Brain pericyte (primary cell): ENCODE measurements at regions not wholly inside any gene's neighbourhood (a gene's known extent, or its start where the extent isn't known, plus 50 kb on each side); places are given as distances from the start of the nearest gene placed in this dataset.
"Not testable (repeated sequence)": the region's sequence is repeated elsewhere in the genome, so short reads cannot be mapped to it uniquely, and the experiment has no call there.

ENCODE experiments used
- DNase-seq: peaks from one replicate; pipeline ENCODE4 v3.0.0-alpha.2; 2012; ENCODE audit warnings: low read depth, low spot score

DNA sequence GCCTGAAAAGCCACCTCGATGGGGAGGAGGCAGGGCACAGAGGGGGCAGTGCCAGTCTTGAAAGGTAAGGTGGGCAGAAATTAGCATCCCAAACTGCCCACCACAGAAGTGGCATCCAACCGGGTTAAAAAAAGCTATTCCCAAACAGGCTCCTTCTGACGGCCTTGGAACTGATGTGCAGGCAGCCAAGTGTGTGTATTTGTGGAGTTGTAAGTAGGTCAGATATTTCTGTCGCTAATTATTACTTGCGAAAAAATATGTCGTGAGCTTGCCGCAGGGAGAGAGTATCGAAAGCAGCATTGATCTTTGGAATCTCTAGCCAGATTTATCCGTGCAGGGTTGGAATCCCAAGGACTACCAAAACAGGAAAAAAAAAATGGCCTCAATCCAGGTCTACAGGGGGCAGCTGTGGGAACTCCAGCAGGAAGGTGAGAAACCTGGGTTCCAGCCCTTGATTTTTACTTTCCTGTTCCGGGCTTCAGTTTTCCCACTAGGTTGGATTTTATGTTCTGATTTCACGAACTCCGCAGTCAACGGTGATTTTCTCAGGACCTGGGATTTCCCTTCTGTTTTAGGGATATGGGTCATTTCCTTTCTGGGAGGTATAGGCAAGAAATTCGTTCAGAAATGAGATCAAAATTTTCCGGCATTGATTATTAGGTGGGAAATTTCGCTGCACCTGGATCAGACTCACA, 200.8 kb downstream of the RGS3 start:
- no peak for DNase-seq

DNA sequence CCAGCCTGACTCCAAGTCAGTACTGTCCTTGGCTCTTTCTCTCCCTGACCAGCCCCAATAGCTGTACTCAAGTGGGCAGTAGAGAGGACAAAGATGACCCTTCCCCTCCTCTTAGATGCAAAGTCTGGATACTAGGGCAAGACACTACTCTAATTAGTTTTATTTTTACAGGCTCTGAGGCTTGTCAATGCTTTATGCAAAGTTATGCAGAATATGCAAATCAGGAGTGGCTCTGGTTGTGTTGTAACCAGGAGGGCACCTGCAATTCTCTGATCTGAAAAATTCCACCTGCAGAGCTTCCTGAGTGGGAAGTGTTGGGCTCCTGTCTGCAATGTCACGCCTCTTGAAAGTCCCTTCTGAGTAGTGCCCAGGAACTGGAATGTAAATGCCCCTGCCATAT, 201.5 kb downstream of the RGS3 start:
- no peak for DNase-seq

DNA sequence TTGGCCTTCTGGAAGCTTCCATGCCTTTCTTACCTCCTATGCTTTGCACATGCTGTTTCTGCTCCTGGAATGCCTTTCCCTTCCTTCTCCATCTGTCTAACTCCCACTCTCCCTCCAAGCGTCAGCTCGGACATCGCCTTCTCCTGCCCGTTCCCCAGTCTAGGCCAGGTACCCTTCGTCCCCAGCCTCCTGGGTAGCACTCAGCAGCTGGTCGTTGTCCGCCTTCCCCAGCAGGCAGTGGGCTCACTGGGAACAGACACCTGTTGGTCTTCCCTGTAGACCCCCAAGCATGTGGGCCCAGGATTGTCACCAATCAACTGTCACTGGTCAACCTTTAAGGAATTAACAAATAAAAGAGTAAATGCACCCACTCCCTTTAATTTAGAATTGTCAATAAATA, 202.2 kb downstream of the RGS3 start:
- no peak for DNase-seq

DNA sequence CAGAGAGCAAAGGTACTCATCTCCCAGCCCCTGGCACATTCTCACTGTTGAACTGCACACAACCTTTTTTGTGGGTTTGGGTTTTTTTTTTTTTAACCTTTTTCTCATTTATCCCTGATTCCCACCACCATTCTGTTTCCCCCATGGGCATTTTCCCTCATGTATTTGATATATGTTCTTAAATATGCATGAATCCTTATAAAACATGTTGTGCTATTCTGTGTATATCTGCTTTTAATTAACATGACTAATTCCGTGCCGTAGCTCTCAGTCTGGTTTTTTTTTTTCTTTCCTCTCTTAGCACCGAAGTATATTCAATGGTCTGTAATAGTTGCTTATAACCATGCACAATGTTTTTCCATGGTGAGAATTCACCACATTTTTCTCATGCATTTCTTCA, 204.5 kb downstream of the RGS3 start:
- no peak for DNase-seq

DNA sequence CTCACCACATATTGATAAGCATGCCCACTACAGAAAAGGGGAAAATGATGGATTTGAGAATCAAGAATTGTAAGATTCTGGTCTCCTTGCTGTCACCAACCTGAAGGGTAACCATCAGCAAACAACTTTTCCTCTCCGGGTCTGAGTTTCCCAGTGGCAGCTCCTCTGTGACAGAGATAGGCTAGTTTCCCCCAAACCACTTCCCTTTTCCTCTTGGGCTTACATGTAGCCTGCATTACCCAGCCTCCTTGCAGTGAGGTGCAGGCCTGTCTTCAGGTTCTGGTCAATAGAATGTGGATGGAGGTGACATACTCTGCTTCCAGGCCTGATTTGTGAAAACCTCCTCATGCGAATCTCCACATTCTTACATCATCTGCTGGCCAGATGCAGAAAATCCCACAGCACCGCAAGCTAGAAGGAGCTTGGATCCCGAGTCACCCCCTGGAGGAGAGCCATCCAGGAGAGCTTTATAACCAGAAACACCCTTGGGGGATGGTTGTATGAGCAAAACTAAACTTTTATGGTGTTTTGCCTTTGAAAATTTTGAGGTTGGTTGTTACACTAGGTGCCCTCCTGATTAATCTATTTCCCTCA, 206.1 kb downstream of the RGS3 start:
- DNase-seq: no peak

DNA sequence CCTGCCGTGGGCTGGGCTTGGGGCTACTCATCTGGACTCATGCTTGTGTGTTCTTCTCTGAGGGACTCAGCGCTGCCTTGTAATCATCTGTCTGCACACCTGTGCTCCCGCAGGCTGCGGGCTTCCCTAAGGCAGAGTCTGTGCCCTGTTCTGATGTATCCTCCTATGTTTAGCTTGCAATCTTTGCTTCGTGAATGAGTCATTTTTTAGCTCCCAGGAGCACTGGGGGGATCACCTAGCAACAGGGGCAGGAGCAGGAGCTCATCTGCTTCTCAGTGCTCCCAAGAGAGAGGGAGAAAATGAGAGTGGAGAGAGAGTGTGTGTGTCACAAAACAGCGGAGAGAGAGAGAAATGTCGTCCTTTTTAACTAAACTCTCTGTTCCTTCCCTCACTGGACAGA, 202.4 kb upstream of the ZNF618 start:
- no peak for DNase-seq

DNA sequence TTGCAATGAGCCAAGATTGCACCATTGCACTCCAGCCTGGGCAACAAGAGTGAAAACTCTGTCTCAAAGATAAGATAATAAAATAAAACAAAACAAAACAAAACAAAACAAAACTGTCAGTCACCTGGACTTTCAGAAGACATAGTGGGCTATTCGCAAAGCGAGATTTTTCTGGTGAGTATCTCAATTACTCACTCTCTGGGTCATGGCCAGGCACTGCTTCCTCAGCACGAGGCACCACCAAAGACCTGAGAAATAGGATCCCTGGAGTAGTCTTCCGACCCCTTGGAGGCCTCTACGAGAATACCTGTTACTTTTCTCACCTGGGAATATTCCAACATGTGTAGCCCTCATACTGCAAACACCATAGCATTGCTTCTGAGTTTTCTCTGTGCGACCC, 201.7 kb upstream of the ZNF618 start:
- no peak for DNase-seq

DNA sequence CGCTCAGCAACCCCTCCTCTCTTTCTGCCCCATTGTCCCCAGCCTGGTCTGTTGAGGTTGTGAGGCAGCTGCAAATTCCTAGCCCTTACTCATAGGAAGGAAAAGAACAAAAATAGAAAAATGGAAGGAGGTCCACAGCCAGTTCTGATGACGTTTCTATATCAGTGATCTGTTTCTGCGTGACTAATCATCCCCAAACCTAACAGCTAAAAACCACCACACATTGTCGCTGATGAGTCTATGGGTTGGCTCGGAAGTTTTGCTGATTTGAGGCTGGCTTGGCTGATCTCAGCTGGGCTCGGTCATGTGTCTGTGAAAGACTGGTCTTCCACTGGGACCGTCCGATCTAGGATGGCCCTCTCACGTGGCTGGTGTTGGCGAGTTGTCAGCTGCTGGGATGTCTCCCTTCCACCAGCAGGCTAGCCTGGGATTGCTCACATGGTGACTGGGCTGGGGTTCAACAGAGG, 200.6 kb upstream of the ZNF618 start:
- DNase-seq: no peak

DNA sequence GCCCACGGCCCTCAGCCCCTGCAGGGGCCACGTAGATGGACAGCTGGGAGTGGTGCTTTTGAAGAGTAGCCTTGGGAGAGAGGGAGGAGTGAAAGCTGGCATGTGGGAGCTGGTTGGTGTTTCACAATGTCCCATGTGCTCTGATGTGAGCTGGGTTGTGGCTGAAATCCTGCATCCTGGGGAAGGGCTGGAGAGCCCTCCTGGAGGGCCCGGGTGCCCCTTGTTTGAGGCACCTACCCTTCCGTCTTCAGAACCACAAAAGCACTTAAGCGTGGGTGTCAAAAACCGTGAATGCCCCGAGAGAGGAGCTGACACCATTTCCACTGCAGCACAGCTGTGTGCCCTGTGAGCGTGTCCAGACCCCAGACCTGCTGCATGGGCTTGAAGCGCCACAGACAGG, 199.1 kb upstream of the ZNF618 start:
- no peak for DNase-seq

DNA sequence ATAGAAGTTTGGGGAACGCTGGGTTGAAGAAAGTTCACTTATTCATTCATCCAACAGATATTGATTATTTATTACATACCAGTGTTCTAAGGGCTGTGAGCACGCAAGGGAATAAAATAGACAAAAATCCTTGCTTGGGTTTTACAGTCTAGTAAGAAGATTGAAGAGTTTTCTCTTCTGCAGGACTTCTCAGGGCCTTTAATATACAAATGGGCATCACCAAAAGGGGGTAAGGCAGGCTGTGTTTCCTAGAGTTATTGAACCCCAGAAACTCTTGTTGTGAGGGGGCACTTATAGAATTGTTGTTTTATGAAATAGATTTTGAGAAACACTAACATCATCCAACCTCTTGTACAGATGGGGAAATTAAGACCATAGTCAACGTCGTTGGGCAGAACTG, 198.5 kb upstream of the ZNF618 start:
- DNase-seq: no peak

DNA sequence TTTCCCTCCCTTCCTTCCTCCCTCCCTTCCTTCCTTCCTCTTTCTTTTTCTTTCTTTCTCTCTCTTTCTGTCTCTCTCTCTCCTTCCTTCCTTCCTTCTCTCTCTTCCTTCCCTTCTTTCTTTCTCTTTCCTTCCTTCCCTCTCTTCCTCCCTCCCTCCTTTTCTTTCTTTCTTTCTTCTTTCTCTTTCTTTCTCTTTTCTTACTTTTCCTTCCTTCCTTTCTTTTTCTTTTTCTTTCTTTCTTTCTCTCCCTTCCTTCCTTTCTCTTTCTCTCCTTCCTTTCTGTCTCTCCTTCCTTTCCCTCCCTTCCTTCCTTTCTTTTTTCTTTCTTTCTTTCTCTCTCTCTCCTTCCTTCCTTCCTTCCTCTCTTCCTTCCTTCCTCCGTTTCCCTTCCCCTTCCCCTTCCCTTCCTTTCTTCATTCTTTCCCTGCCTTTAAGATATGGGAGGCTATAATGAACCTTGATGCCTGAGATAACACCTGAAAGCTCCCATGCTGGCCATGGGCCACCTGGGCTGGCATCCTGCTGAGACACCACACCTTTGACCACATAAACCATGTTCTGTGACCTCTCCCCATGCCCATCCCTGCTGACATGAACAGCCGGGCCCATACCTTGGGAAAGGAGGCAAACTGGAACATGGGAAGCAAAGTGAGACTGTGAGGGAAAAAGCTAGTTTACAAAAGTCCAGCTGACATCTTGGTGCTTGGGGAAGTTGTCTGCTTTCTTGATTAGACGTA, 197.8 kb upstream of the ZNF618 start:
- no peak for DNase-seq

DNA sequence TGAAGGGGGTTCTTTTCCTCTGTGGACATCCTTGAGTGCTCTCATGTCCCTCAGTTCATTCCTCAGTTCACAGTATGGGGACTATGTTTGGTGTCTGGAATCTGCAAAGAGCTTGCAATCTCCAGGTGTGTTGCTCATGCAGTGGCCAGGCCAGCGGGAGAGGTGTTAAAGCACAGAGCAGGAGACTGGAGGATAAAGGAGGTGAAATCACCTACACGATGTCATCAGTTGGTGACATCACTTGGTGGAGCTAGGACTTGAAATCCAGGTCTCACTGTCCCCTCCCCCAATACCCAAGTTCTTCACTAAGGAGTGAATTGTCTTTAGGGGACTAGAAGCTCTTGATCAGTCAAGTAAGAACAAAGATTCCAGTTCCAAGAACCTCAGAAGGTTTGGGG, 197.3 kb upstream of the ZNF618 start:
- no peak for DNase-seq

DNA sequence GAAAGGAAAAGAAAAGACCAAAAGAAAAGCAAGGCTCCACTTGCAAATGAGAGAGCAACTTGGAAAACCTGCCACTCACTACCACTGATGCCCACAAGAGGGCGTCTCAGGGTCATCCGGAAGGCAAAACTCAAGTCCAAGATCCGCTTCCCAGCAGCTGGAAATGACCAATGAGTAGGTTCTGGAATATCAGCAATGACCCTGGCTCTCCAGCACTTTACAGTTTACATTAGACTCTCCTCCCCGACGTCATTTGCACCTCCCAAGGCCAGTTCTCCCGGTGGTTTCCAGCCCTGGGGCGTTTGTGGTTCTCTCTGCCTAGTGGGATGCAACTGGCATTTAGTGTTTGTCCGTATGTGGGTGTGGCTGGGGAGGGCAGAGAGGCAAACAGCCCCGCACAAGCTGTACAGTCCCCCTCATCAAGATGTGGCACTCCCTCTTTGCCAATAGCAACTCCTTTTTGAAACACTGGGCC, 193.8 kb upstream of the ZNF618 start:
- DNase-seq: peak; percentile 54

DNA sequence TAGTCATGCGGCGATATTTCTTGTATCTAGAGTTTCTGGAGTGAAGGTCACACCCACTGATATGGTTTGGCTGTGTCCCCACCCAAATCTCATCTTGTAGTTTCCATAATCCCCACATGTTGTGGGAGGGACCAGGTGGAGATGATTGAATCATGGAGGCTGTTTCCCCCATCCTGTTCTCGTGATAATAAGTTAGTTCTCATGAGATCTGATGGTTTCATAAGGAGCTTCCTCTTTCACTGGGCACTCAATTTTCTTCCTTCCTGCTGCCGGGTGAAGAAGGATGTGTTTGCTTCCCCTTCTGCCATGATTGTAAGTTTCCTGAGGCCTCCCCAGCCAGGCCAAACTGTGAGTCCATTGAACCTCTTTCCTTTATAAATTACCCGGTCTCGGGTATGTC, 190.5 kb upstream of the ZNF618 start:
- not testable (repeated sequence) for DNase-seq

DNA sequence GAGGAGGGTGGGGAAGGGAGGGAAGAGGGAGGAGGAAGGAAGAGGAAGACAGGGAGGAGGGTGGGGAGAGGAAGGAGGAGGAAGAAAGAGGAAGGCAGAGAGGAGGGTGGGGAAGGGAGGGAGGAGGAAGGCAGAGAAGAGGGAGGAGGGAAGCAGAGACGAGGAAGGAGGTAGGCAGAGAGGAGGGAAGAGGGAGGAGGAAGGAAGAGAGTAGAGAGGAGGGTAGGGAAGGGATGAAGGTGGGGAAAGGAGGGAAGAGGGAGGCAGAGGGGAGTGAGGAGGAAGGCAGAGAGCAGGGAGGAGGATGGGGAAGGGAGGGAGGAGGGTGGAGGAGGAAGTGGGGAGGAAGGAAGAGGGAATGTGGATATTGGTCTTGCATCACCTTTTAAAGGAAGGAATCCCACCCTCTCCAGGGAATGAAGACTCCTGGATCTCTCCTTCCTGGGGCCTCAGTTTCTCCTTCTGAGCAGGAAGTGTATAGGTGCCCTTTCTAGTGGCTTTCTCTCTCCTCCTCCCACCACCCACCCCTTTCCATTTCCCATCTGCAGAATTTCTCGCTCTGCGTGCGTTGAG, 188.9 kb upstream of the ZNF618 start:
- DNase-seq: no peak

DNA sequence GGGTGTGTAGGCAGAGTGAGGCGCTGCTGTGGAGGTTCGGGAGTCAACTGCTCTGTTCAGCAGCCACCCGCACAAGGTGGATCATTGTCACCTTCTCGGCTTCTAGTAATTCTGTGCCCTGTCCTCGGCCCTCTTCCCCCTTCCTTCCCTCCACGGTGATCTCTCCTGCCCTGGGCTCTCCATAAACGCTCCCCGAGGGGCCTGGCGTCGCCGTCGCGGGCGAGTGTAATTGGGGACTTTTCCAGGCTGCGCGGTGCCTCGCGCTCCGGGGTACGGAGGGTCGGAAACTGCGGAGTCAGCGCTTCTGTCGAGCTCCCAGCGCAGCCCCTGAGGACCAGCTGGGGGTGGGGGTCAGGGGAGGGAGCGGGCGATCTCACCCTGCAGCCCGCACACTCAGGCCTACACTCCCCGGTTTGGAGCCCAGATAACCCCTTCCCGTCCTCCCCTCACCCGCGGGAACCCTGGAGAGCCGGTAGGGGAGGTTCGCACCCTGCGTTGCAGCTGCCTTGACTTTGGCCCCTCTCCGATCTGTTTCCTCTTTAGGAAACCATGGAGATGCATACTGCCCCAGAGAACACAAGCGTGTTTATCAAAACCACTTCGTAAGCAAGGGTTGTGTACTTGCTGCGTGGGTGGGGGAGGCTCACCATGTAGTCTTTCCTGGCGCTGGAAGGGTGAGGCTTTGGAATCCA, 188.3 kb upstream of the ZNF618 start:
- no peak for DNase-seq

DNA sequence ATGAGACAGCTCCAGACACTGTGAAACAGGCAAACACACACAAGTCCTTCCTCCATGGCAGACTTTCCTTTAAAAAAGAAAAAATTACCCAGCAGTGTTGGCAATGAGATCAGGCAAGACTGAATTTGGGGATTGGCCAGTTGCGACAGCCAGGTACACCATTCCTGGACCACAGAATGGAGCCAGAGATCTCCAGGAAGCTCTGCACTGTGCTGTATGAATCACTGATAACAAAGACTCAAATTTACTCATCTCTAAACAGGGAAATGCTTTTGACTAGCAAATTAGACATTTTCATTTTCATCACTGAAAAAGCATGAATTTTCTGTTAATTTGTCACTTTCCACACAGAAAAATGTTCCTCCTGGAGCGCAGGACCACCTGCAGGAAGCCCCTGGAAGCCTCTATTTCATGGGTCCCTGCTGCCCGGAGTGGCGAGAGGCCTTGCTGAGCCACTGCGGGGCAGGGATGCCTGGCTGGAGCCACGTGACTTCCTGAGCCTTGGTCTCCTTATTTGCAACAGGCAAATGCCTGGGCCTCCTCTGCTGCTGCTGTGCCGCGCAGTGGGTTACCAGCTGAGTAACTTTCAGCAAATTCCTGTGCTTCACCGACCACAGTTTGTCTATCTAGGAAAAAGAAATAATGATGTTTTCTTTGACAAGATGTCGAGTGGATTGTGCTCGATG, 185.9 kb upstream of the ZNF618 start:
- no peak for DNase-seq

DNA sequence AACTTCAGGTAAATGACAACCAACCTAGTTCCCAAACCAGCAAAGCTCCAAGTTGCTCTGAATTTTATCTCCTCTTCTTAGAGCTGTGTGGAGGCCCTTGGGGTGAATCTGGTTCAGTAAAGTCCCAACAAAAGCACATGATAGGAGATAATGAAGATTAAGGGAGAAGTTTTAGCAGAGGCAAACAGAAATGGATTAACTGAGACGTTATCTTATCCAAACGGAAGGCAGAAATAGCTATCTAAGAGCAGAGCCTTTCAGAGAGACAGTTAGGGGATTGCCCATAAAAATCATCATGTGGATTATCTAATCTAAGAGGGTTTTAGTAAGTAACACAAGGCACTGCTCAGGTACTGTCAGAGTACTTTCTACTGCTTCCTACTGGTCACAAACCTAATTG, 183.9 kb upstream of the ZNF618 start:
- DNase-seq: no peak

DNA sequence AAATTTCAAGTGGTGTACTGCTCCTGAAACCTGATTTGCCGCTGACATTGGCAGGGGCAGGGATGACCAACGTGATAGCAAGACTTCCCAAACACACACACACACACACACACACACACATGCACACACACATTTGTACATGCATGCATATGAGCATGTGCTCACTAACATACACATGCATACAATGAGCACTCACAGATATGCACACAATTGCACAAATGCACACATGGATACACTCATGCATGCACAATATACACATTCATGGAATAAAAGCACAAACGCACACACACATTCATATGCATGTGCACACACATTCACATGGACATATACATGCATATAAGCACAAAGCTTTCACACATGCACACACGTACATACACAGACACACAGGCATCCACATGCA, 181.2 kb upstream of the ZNF618 start:
- no peak for DNase-seq

DNA sequence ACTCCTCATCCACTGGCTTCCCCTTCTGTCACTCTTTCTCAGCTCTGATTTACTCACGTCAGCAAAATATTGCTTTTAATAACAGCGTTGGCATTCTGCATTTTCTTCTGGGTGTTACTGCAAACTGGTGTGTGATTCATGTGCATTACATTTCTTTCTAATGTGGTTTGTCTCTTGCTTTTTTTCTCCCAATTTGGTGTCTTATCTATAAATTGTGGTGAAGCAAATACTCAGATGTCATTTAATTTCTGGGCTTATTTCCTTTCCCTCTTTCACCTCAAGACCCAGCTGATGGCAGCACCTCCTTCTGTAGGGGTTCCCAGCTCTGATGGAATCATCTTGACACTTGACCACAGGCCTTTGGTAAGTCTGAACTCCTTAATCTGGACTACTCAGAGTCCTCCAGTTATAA, 180.7 kb upstream of the ZNF618 start:
- no peak for DNase-seq

DNA sequence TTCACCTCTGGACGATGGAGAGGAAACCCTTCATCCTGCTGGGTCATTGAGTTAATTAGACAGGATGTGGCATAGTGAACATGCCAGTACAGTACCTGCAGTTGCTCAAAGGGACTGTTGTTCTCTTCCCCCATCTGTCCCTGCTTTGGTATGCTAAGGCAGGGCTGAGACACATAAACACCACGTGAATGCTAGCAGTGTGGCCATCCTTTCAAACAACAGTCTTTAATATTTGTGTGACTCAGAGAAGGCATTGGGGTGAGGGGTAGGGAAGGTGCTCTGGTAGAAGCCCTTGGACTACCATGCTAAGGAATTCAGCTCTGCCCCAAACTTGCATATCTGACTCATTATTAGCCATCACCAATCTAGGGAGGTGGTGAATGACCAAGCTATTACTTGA, 180.2 kb upstream of the ZNF618 start:
- no peak for DNase-seq
